ENCODE measurements at regions not wholly inside any gene's neighbourhood (a gene's known extent, or its start where the extent isn't known, plus 50 kb on each side); places are given as distances from the start of the nearest gene placed in this dataset.

DNA sequence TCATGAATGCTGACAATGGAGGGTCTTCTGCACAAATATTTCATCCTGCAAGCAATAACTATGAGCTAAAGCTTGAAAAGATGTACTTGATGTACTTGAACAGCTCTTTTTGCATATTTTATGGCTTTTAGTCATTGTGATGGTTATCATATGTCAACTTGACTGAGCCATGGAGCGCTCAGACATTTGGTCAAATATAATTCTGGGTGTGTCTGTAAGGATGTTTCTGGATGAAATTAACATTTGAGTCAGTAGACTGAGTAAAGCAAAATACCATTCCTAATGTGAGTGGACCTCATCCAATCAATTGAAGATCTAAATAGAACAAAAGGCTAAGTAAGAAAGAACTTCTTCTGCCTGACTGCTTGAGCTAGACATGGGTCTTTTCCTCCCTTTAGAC lies 509.0 kb downstream of the BCL11A start:
- no peak for DNase-seq

DNA sequence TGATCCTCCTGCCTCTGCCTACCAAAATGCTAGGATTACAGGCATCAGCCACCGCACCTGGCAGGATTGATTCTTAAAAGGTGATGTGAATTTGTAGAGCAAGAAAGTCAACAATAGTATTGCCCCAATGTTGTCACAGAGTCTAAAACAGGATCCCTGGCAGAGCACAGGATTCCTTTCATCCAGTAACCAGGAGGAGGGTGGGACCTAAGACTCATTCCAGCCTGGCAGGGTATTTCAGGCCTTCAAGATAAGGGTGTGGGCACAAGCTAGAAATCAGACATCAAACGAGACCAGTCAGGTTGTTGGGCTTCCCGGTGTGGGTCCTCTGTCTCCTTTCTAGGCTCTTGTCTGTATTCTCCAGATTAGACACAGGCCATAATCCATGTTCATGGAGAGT lies 511.4 kb downstream of the BCL11A start:
- no peak for DNase-seq

DNA sequence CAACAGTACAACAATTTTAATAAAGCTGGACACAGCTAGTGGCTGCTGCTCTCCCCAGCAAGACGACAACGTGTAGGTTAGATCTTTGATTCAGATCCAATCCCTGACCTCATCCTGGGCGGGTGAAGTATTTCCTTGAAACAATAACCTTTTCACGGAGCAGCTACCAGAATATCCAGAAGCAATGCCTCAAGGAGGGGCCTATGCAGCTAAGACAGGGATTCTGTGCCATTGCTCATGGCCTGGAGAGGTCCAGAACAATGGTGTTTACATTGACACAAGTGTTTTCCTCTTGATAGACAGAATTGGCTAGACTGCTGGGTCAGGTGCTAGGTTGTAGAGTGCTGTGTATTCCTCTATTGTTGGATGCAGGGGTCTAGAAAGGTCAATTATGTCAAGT lies 520.1 kb downstream of the BCL11A start:
- no peak for DNase-seq

DNA sequence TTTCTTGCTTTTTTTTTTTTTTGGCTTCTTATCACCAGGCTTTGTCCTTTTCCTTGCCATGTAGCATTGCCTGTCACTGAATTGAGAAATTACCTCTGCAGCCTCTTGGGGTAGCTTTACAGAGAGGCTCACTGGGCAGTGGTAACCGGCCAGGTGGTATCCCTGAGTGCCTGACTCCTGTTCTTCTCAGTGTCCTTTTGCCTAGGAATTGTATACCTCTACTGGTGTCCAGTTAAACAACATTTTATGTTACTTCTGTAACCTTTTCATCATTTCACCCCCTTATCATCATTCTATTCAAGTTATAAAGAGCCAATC lies 523.9 kb downstream of the BCL11A start:
- DNase-seq = no peak

DNA sequence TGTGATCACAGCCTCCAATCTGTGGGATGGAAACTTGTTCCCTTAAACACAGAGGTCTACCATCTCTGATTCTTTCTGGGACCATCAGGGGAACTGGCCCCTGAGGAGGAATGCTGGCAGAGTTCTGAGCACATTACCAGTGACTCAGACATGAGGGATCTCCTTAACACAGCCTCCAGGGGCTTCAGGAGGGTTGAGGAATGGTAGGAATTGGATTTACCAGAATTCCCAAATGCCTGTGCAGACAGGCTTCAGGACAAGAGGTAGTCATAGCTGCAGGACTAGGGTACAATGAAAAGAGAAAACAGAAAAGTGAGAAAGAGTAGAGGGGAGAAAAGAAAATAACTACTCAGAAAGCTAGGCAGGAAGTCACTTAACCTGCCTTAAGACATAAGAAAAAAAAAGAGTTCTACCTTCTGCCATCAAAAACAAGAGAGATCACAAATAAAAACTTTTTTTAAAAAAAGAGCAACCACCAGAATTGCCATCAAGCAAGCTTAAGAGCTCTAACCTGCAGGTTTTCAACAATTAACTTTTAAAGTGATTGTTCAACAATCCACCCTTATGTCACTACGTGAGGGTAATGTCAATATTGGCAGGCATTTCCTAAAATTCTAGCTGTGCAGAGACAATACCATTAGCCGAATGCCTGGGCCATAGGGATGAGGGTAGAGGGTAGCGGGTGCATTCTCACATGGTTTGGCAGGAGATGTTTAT lies 524.4 kb downstream of the BCL11A start:
- DNase-seq = no peak

DNA sequence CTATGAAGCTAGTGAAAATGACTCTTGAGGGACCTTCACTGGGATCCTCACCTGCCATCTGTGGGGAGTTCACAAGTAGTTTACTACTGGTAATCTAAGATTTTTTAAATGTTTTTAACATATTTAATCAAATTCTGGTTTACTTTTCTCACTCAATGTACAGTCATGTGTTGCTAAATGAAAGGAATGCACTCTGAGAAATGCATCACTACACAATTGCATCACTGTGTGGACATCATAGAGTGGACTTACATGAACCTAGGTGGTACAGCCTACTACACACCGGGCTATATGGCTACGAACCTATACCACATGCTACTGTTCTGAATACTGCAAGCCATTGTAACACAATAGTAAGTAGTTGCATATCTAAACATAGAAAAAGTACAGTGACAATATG lies 528.0 kb downstream of the BCL11A start:
- no peak for DNase-seq

DNA sequence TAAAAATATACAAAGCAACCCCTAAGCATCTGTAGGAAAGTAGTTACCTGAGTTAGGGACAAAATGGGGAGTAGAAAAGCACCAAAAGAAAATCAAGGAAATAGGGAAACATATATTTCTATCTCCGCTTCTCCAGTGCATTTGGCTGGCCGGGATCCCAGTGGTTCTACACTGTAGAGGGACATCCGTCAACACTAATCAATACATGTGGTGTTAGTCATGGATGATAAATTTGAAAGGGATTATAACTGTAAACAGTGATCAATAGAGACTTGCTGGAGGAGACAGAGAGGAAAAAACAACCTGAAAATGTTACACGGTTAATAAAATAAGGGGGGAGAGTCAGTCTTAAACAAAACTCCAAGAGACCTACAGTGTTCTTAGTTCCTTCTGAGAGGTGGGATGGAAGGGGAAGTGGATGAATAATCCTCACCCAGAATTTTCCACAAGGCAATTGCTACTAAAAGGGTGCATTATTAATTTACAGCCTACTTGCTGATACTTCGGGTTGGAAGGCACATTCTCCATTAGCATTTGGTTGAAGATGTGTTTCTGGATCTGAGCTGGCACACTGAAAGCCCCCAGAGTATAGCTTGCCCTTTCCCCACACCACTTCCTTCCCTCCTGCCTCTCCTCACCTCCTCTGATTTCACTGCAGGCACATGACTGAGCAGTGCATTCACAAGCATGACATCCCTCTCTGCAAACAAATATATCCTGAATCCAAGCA lies 530.0 kb downstream of the BCL11A start:
- no peak for DNase-seq

DNA sequence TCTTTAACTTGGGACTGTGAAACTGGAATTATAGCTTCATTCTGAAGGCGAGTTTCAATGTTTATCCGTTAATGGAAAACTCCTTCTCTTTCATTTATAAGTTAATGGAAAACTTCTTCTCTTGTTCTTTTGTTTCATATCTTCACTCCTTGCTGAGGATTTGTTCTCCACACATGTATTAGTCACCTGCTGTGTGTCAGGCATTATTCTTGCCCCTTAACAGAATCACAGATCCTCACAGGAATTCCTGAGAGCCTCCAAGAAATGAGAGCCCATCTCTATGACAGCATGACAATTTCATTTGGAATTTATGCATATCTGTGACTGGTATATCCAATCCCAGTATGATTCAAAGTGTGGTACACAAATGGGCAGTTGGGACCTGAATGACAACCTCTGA lies 545.8 kb downstream of the BCL11A start:
- no peak for DNase-seq

DNA sequence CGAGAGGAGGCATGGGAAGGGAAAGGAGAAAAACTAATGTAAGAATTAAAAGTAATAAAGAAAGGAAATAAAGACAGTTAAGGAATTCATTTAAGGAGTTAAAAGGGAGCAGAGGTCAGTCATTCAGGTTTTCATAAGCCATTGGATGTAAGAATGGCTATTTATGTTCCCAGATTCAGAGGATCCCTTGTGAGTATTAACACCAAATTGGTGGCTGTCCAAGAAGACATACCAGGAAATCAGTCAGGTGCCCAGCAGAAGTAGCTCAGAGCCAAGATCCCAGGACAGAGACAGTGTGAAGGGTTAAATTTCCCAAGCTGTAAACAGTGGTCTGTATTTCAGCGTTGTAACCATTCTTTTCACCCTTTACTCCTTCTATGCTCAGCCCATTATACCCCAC lies 550.4 kb downstream of the BCL11A start:
- no peak for DNase-seq

DNA sequence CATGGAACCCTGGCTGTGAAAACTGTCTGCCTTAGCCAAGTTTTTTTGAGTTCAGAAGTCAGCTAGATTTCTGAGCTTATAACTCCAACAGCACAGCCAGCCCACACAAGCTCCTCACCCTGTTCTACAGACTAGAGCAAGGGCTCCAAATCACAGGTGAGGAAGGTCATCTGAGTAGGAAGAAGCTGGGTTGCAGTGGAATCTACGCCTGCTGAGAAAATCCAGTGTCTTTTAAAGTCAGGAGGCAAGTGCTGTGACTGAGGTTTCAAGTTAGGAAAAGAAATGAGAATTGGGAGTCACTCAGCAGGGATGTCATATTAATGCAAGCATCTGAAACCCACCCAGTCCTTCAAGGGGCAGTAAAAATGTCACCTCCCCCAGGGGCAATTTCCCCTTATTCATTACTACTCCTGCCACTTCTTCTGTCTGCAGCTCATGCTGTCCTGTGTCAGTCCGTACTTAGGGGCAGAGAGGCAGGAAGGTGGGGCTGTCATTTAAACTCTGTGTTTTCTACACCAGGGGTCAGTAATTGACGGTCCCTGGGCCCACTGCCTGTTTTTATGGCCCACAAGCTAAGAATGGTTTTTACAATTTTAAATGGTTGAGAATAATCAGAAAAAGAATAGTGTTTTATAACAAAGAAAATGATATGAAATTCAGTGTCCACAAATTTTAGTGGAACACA lies 551.1 kb downstream of the BCL11A start:
- no peak for DNase-seq

DNA sequence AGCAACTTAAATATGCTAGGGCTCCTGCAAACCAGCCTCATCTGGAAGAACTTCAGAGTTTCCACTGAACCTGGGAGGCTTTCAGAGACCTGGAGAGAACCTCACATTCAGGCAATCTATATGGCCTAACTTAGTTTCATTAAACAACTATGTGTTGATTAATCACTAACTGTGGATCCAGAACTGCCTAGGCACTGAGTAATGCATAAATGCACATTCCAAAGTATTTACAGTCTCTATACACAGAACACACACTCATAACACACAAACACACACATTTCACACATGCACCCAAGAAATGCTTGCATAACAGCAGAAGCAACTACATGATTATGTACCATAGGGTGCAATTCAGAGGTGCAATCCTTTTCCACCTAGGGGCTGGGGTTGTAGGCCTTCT lies 552.8 kb downstream of the BCL11A start:
- no peak for DNase-seq

DNA sequence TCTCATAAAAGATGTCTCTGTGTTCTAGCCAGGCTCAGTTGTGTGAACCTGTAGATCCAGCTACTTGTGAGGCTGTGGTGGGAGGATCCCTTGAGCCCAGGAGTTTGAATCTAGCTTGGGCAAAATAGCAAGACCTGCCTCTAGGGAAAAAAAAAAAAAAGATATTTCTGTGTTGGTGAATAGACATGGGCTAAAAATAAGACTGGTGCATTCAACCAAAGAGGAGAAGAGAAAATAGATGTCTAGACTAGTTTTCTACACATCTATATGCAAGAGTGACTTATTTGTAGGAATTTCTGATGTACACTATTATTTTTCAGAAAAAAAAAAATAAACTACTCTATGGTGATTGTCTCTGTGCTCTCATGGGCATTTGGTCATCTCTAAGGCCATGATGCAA lies 555.1 kb downstream of the BCL11A start:
- DNase-seq = no peak

DNA sequence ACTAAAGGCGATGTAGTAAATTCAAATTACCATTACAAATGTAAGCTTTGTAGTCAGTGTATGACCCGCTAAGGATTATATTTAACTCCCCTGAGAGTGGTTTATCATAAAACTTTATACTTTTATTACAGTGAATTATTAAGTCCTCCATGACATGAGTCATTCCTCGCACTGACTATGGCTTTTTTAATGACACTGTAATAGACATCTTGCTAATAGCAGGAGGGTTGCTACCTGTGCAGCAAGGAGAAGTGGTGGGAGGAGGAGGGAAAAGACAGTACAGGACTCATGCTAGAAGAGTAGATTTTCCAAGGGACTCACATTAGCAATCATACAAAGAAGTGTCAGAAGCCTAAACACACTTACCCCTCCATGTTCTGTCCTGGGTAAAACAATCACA lies 556.1 kb downstream of the BCL11A start:
- DNase-seq = no peak

DNA sequence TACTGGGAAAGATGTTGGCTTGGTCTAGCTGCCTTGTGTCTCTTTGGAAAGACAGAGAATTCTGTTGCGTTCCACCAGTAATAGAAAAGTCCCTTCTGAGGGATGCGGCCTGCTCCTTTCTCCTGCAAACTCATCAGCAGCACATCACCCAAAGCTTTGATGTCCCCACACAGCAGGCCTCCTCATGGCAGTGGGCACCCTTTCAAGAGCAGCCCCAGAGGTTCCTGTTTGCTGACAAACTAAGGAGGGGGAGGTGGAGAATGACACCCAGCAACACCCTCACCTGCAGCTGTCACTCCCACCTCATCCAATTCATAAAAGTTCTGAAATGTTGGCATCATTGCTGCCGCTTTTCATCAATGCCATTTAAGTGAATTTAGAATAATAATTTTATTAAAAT lies 556.6 kb downstream of the BCL11A start:
- no peak for DNase-seq

DNA sequence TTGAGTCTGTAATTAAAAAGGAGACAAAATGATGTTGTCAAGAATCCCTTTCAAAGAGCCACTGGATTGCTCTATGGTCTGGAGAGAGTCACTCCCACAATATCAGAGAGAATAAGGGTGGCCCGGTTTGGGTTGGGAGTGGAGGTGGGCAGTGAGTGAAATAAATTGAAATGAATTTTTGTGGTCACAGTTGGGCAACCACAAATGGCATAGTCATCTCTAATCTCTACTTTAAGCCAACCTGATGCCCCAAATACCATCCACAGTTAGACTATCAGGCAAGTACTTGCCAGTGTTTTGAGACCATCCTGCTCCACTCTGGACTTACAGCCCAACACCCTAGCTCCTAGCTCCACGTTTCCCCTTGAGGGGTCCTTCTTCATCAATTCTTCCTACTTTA lies 559.7 kb downstream of the BCL11A start:
- DNase-seq = no peak

DNA sequence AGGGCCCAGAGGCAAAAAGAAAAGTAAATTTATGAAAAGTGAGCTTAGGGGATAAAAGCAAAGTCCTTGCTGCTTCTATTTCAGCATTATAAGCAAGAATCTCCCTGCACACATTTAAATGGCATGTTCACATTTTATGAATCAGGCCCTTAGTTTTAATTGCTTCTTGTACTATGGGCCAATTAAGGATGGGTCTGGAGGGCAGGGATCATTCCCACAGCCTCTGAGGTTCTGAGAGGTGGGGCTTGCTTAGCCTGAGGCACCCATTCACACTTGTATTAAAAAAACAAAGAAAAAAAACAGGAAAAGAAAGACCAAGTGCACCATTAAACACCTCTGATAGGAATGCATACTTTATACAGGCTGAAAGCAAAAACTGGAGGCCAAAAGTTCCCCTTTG lies 565.1 kb downstream of the BCL11A start:
- no peak for DNase-seq

DNA sequence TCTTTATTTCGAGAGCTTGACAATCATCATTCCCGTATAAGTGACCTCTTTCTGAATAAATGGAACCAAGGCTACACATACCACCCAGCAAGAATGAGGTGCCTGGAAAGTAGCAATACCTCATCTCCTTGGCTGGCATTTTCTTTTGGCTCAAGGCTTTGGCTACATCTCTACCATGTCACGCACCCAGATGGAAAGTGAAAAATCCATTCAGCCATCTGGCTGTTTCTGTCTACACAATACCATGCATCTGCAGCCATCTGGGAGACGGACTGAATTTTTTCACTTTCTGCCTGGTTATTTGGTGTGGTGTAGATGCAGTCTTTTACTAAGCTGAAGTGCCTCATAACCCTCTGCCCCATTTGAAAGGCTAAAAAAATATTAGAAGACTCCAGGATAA lies 566.9 kb downstream of the BCL11A start:
- no peak for DNase-seq

DNA sequence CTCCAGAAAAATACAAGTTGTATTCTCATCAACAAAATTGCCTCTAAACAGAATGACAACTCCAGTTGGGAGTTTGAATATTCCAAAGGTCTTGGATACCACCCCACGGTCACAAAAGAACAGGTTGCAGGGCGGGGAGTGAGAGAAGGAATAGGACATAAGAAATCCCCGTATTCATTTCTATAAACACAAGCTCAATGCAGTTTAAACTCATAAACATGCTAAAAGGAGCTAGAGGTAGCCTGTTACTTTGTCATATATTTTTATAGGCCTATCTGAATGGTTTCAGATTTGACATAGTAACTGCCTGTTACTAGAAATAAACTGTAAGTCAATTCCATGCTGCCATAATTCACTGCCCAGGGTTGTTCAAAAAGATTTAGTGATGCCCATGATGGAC lies 567.5 kb downstream of the BCL11A start:
- no peak for DNase-seq

DNA sequence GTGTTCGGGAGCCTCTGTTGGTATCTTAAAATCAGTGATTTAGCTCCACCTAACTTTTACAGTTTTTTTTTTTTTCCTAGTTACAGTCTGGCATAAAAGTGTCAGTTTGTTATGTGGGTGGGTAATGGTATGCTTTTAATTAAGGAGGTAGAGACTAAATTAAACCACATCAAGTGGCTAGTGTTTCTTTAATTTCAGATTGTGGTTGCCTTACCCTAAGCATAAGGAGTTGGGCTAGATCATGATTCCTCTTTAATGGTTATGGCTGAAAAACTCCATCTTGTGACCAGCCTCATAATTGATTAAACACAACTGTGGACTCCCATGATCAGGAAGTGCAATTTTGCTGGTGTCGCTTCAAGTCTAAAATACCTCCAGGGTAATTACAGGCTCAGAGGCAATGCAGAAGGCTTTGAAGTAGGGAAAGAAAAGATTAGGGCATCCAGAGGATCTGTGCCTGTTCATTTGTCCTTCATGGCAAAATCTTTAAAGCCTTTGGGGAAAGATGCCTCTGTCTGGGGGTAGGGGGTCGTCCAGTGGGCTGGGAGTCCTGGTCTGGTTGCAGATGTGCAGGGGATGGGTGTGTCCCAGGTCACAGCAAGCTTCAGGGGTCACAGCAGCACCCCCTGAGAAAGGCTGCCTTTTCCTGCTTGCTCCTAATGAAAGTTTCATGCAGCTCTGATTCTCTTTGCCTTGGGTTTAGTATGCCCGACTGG lies 579.2 kb downstream of the BCL11A start:
- DNase-seq = no peak

DNA sequence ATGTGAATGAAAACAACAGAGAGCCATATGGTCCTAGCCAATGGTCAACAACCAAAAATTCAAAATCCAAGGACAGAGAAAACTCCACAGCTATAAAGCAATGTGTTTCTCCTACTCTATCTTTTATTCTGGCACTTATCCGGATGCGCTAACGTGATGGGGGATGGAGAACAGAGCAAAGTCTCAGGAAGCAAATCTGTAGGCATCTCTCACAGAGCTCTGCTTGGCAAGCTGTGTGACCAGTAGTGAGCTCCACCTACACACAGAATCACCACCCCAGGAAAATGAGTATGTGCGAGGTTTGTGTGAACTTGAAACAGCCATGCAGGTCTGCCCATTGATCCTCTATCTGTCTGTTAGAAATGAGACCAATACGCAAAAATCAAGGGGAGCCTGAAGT lies 584.3 kb downstream of the BCL11A start:
- no peak for DNase-seq

DNA sequence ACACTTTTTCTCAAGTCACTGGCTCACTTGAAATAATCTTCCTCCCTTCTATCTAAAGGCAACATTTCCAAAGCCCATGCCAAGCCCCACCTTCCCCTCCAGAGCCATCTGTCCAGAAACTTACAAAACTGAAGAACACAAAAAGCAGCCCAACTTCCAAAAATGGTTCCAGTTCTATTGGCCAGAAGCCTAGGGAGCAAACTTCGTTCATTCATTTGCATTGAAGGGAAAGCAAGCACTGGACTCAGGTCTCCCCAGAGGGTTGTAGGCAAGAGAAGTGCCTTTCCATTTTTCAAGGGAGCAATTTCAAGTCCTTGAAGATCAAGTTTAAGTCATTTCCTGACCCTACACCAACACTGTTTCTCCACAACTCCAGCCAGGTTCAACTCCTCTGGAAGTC lies 585.0 kb downstream of the BCL11A start:
- DNase-seq = no peak

DNA sequence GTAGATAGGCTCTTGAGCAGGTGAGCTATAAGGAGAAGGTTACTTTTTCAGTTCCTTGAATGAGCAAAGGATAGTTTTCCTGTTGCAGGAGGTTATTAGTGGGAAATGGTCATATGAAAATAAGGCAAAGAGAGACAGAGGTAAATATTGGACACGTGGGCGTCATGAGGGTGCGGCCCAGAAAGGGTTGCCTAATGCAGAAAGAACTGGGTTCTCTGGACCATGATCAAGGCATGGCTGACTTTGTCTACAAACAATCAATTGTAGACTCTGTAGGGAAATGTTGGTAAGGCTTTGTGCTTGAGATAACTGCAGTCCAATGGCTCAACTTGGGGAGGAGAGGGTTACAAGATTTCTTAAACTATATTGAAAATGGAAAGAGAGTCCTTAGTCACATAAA lies 585.8 kb downstream of the BCL11A start:
- DNase-seq = no peak

DNA sequence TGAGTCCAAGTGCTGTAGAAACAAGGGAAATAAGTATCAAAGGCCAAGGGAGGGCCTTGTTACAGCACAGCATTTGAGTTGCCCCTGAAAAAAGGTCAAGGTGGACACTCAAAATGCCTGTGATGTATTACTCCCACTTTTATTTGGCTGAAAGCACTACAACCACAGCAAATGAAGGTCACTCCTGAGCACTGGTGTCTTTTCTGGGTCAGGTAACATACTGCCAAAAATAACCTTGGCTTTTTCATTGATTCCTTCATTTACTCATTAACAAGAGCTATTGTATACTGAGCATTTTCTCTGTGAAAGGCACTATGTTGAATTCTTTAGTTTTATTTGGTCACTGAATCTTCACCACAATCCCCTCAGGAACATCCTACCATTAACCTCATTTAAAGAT lies 590.3 kb downstream of the BCL11A start:
- no peak for DNase-seq

DNA sequence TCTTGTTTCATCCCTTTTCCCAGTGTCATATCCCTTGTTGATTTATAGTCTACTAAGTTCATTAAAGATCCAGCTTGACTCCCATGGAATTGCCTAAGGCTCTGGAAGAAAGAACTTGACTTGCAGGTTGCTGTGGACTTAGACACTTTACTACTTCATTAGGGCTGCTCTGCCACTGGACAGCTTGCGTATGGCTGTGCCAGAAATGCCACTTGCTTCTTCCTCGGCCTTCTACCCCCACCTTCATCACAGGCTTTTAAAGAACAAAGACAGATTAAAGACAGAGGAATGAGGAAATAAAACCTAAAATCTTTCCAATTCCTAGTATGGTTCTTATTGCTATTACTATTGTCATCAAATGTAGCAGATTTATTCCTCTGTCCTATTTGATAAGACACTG lies 591.7 kb downstream of the BCL11A start:
- no peak for DNase-seq

All from CD4-positive, alpha-beta T cell treated with Interleukin-12 subunit alpha and Interleukin-12 subunit beta, for 1 hour (primary cell).